Hepatocyte (in vitro differentiated cells): ENCODE measurements at regions not wholly inside any gene's neighbourhood (a gene's known extent, or its start where the extent isn't known, plus 50 kb on each side); places are given as distances from the start of the nearest gene placed in this dataset.
A peak's percentile ranks its signal among the peaks of the same experiment; 100 is the strongest.

Source experiments
- DNase-seq: peaks from one replicate; pipeline ENCODE4 v3.0.0-alpha.2; 2016; ENCODE audit warnings: low spot score
- H2AFZ ChIP-seq: fragments of 200-600 bp; sonication (generic); 2 replicates; pipeline ENCODE4 v1.6.0; 2016; ENCODE audit warnings: antibody characterized with exemption, mild to moderate bottlenecking
- H3K27ac ChIP-seq: fragments of 200-600 bp; sonication (generic); 2 replicates; pipeline ENCODE4 v1.5.1; 2016; ENCODE audit warnings: mild to moderate bottlenecking
- H3K27me3 ChIP-seq: fragments of 200-600 bp; sonication (generic); 2 replicates; pipeline ENCODE4 v1.6.1; 2016
- H3K36me3 ChIP-seq: fragments of 200-600 bp; sonication (generic); replicated peaks from 2 replicates; pipeline ENCODE4 v1.5.1; 2016; ENCODE audit warnings: low read depth; ENCODE audit not compliant: insufficient read depth
- H3K4me1 ChIP-seq: fragments of 200-600 bp; sonication (generic); 2 replicates; pipeline ENCODE4 v1.5.1; 2016; ENCODE audit warnings: mild to moderate bottlenecking, moderate library complexity; ENCODE audit not compliant: insufficient read depth
- H3K4me2 ChIP-seq: fragments of 200-600 bp; sonication (generic); 2 replicates; pipeline ENCODE4 v1.6.0; 2016
- H3K4me3 ChIP-seq: fragments of 200-600 bp; sonication (generic); 2 replicates; pipeline ENCODE4 v1.5.1; 2016; ENCODE audit warnings: mild to moderate bottlenecking
- H3K79me2 ChIP-seq: fragments of 200-600 bp; sonication (generic); 2 replicates; pipeline ENCODE4 v1.6.0; 2017; ENCODE audit warnings: mild to moderate bottlenecking
- H3K9me2 ChIP-seq: fragments of 200-600 bp; sonication (generic); replicated peaks from 2 replicates; pipeline ENCODE4 v1.6.0; 2017; ENCODE audit warnings: mild to moderate bottlenecking; ENCODE audit not compliant: insufficient read depth
- H3K9me3 ChIP-seq: fragments of 200-600 bp; sonication (generic); 2 replicates; pipeline ENCODE4 v1.5.1; 2016; ENCODE audit warnings: low read depth, mild to moderate bottlenecking
- H4K20me1 ChIP-seq: fragments of 200-600 bp; sonication (generic); 2 replicates; pipeline ENCODE4 v1.6.0; 2016; ENCODE audit warnings: mild to moderate bottlenecking; ENCODE audit not compliant: insufficient read depth, poor library complexity, severe bottlenecking
- EZH2 ChIP-seq: fragments of 200-600 bp; sonication (generic); IDR thresholded peaks from 2 replicates; pipeline ENCODE4 v1.6.1; 2016; ENCODE audit warnings: antibody characterized with exemption, mild to moderate bottlenecking, borderline replicate concordance
- EZH2phosphoT487 ChIP-seq: fragments of 200-600 bp; sonication (generic); IDR thresholded peaks from one replicate; pipeline ENCODE4 v1.6.1; 2018; ENCODE audit warnings: antibody characterized with exemption, mild to moderate bottlenecking, low read depth, moderate library complexity; ENCODE audit not compliant: unreplicated experiment, severe bottlenecking
- WGBS: methylation state at CpG from one replicate; pipeline ENCODE4 v1.1.6; 2016; ENCODE audit warnings: low lambda C conversion rate; ENCODE audit errors: missing lambda C conversion rate; 5-methylcytosine and 5-hydroxymethylcytosine counted together
- TF ChIP-seq, protein P1 (sequence below): fragments of 200-600 bp; sonication (generic); IDR thresholded peaks from 2 replicates; pipeline ENCODE4 v1.5.1; 2016; ENCODE audit warnings: antibody characterized with exemption, mild to moderate bottlenecking; ENCODE audit not compliant: poor library complexity

DNA sequence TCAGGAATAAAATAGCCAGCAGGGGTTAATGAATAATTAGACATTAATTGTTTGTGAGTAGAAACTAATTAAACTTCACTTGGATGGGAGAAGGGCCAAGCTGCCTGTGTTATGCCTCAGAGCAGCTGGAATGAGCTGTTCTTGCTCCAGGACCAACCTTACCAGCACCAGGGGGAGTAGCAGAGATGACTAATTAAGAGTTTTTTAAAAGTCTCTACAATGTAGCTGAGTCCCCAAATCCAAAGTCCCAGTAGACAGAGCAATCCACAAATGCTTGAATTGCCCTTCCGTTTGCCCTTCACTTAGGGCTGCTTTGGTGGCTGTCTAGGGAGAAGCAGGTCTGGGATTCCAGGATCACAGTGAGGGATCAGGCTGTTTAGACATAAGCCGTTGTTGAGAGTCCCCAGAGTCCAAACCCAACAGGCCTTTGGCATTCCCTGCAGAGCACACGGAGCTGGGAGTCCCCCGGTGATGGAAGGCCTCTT, 59.4 kb downstream of the RHOB start:
- no peaks in the 10 kb centered on the region for H3K27me3 ChIP-seq
- H3K9me2 ChIP-seq: no peaks in the 10 kb centered on the region
- peaks cover 5% of the 10 kb centered on the region for H3K4me1 ChIP-seq
- no peak overlapping the region for H2AFZ ChIP-seq
- H4K20me1 ChIP-seq: no peaks in the 10 kb centered on the region
- TF ChIP-seq EZH2phosphoT487: no peak
- TF ChIP-seq EZH2: no peak
- TF ChIP-seq, protein P1, sequence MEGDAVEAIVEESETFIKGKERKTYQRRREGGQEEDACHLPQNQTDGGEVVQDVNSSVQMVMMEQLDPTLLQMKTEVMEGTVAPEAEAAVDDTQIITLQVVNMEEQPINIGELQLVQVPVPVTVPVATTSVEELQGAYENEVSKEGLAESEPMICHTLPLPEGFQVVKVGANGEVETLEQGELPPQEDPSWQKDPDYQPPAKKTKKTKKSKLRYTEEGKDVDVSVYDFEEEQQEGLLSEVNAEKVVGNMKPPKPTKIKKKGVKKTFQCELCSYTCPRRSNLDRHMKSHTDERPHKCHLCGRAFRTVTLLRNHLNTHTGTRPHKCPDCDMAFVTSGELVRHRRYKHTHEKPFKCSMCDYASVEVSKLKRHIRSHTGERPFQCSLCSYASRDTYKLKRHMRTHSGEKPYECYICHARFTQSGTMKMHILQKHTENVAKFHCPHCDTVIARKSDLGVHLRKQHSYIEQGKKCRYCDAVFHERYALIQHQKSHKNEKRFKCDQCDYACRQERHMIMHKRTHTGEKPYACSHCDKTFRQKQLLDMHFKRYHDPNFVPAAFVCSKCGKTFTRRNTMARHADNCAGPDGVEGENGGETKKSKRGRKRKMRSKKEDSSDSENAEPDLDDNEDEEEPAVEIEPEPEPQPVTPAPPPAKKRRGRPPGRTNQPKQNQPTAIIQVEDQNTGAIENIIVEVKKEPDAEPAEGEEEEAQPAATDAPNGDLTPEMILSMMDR: peak; percentile 7
- no peak overlapping the region for H3K4me2 ChIP-seq
- no peak overlapping the region for H3K4me3 ChIP-seq
- no peaks in the 10 kb centered on the region for H3K36me3 ChIP-seq
- H3K79me2 ChIP-seq: no peaks in the 10 kb centered on the region
- no peak for DNase-seq
- 68% methylated on average over 4 of the region's 4 CpGs for WGBS
- H3K27ac ChIP-seq: no peak overlapping the region
- H3K9me3 ChIP-seq: no peaks in the 10 kb centered on the region

GRCh38 chr2:20507166-20507692, 60.4 kb downstream of the RHOB start:
- WGBS: 54% methylated on average over 5 of the region's 5 CpGs
- no peak overlapping the region for H3K4me3 ChIP-seq
- no peaks in the 10 kb centered on the region for H3K9me2 ChIP-seq
- no peak overlapping the region for H3K27ac ChIP-seq
- peaks cover 5% of the 10 kb centered on the region for H3K4me1 ChIP-seq
- H4K20me1 ChIP-seq: no peaks in the 10 kb centered on the region
- H2AFZ ChIP-seq: no peak overlapping the region
- no peaks in the 10 kb centered on the region for H3K36me3 ChIP-seq
- TF ChIP-seq, protein P1: no peak
- TF ChIP-seq EZH2phosphoT487 (no peak), EZH2 (no peak)
- no peak for DNase-seq
- H3K9me3 ChIP-seq: no peaks in the 10 kb centered on the region
- no peak overlapping the region for H3K4me2 ChIP-seq
- H3K27me3 ChIP-seq: no peaks in the 10 kb centered on the region
- H3K79me2 ChIP-seq: no peaks in the 10 kb centered on the region

GRCh38 chr2:20507711-20508110, 60.8 kb downstream of the RHOB start:
- H2AFZ ChIP-seq: no peak overlapping the region
- H3K4me1 ChIP-seq: peaks cover 5% of the 10 kb centered on the region
- no peaks in the 10 kb centered on the region for H4K20me1 ChIP-seq
- no peaks in the 10 kb centered on the region for H3K27me3 ChIP-seq
- no peaks in the 10 kb centered on the region for H3K36me3 ChIP-seq
- no peak for TF ChIP-seq EZH2
- no peak for TF ChIP-seq EZH2phosphoT487
- TF ChIP-seq, protein P1: no peak
- no peaks in the 10 kb centered on the region for H3K9me3 ChIP-seq
- no peaks in the 10 kb centered on the region for H3K79me2 ChIP-seq
- no peak for DNase-seq
- H3K27ac ChIP-seq: no peak overlapping the region
- no peak overlapping the region for H3K4me3 ChIP-seq
- no peaks in the 10 kb centered on the region for H3K9me2 ChIP-seq
- no peak overlapping the region for H3K4me2 ChIP-seq

DNA sequence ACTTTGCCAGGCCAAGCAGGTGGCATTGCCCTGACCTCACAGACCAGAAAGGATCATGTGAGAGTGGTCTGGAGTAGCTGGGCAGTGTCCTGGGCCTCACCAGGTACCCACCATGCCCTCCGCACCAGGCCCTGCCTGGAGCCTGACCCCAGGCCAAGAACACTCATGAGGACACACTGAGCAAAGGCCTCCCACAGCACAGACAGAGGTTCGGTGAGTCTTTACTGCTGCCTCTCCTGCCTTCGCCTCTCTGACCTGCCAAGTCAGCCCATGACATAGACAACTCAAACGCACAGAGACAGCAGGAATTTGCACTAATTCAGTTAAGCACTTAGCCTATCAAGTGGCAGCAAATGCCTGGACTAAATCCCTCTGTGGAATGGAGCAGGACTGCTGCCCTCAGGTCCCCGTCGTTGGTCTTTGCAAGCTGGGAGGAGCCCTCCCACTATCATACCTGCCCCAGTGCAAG, 62.5 kb downstream of the RHOB start:
- Histone ChIP-seq H3K36me3 (no peaks in the 10 kb centered on the region), H2AFZ (no peak overlapping the region), H4K20me1 (no peaks in the 10 kb centered on the region), H3K9me3 (no peaks in the 10 kb centered on the region), H3K4me2 (no peak overlapping the region), H3K27me3 (no peaks in the 10 kb centered on the region), H3K79me2 (no peaks in the 10 kb centered on the region), H3K9me2 (no peaks in the 10 kb centered on the region), H3K4me3 (no peak overlapping the region), H3K4me1 (peaks cover 5% of the 10 kb centered on the region), H3K27ac (no peak overlapping the region)
- TF ChIP-seq EZH2phosphoT487: no peak
- TF ChIP-seq, protein P1: no peak
- no peak for TF ChIP-seq EZH2
- no peak for DNase-seq
- WGBS: 66% methylated on average over 6 of the region's 6 CpGs
